Suprapubic skin (tissue), 4 donors: ENCODE measurements at regions not wholly inside any gene's neighbourhood (a gene's known extent, or its start where the extent isn't known, plus 50 kb on each side); places are given as distances from the start of the nearest gene placed in this dataset.
"Not testable (repeated sequence)": the region's sequence is repeated elsewhere in the genome, so short reads cannot be mapped to it uniquely, and the experiment has no call there.

Experiments used
- CTCF ChIP-seq, 2 donors: fragments of 200-600 bp in 1 of 2; fragments of 450-650 bp in 1 of 2; sonication (generic) in 1 of 2; IDR thresholded peaks; one replicate each; pipeline ENCODE4 v1.5.1; 2016 to 2019; ENCODE audit warnings: antibody characterized with exemption in 2 of 2, mild to moderate bottlenecking in 1 of 2, moderate library complexity in 1 of 2
- POLR2A ChIP-seq, 2 donors: fragments of 450-650 bp; IDR thresholded peaks; one replicate each; pipeline ENCODE4 v1.6.1; 2017; ENCODE audit warnings: antibody characterized with exemption in 2 of 2, mild to moderate bottlenecking in 2 of 2, moderate library complexity in 2 of 2
- POLR2AphosphoS5 ChIP-seq, 3 donors: sonication (generic); formaldehyde crosslinking; IDR thresholded peaks; one replicate each; pipeline ENCODE4 v1.6.1; 2017; ENCODE audit warnings: antibody characterized with exemption in 3 of 3

DNA sequence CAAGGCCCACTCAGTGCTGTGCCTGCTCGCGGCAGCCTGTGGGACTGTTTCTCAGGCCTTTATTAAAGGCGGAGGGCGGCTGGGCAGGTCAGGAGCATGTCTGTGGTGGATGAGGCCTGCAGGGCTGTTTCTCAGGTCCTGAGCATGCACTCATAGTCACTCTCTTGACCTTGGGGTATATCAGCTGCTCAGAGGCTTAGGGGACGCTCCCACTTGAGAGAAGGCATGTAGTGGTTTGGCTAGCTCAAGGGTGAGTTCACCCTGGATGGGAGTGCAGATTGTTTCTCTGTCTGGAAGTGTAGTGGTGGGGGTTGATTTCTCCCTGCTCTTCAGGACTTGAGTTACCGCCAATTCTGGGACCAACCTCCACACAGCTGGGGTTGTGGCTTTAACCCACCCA is 103.3 kb downstream of the THSD1 start:
- TF ChIP-seq POLR2A, POLR2AphosphoS5, CTCF (IDR thresholded peaks at IDR 0.05): not testable (repeated sequence)
